ENCODE measurements at regions not wholly inside any gene's neighbourhood (a gene's known extent, or its start where the extent isn't known, plus 50 kb on each side); places are given as distances from the start of the nearest gene placed in this dataset.

DNA sequence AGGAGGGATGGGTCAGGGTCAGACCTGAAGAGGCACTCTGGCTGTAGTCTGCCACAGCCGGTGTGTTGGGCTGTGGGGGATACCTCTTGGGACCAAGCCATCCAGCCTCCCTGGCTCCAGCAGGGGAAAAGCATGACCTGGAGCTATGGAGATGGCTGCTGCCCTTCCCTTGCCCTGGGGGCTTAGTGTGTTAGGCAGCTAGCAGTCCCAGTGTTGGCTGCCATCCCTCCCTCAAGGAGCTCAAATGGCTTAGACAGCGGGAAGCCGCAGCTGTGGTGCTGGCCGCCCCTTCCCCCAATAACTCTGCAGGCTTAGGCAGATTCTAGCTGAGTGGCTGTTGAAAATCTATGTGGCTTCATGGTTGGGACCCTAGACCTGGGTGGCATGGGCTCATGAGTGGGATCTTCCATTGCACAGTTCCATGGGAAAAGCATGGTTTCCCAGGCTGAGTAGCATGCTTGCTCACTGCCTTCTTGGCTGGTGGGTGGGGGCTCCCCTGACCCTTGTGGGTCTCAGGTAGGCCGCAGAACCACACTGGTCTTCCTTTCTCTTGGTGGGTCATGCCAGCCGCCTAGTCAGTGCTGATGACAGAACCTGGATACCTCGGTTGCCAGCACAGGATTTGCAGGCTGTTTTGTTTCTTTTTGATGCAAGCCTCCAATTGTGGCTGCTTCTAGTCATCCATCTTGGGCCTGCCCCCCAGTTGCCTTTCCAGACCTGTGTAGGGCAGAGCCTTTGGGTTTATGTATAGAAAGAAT lies 69.0 kb upstream of the AHI1 start:
- no peak for TF ChIP-seq FOXM1 (IDR thresholded peaks at IDR 0.05; ENCODE audit: borderline replicate concordance)
- TF ChIP-seq L3MBTL2 (conservative IDR thresholded peaks at IDR 0.05), result no peak
- TF ChIP-seq ARNT (IDR thresholded peaks at IDR 0.05), result no peak
- TF ChIP-seq TARDBP (IDR thresholded peaks at IDR 0.05), result no peak
- TF ChIP-seq, protein P1, sequence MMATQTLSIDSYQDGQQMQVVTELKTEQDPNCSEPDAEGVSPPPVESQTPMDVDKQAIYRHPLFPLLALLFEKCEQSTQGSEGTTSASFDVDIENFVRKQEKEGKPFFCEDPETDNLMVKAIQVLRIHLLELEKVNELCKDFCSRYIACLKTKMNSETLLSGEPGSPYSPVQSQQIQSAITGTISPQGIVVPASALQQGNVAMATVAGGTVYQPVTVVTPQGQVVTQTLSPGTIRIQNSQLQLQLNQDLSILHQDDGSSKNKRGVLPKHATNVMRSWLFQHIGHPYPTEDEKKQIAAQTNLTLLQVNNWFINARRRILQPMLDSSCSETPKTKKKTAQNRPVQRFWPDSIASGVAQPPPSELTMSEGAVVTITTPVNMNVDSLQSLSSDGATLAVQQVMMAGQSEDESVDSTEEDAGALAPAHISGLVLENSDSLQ (IDR thresholded peaks at IDR 0.05), result no peak
- no peak for TF ChIP-seq HDGF (IDR thresholded peaks at IDR 0.05; ENCODE audit: borderline replicate concordance)
- no peak for TF ChIP-seq NFRKB (IDR thresholded peaks at IDR 0.05)
- TF ChIP-seq BHLHE40 (IDR thresholded peaks at IDR 0.05; ENCODE audit: borderline replicate concordance), result no peak

Data from HEK293T (cell line).